Activated T-cell treated with anti-CD3 and anti-CD28 coated beads, Interleukin-2, amount 50 U/mL, for 72 hours (primary cell): ENCODE measurements at regions not wholly inside any gene's neighbourhood (a gene's known extent, or its start where the extent isn't known, plus 50 kb on each side); places are given as distances from the start of the nearest gene placed in this dataset.
"Not testable (repeated sequence)": the region's sequence is repeated elsewhere in the genome, so short reads cannot be mapped to it uniquely, and the experiment has no call there.

ENCODE experiments used
- ATAC-seq, 2 donors: fragments of 150-1000 bp; cut with Tn5 transposase; replicated peaks in 1 of 2; 2 replicates each; pipeline ENCODE4 v1.10.0; 2021; ENCODE audit warnings: moderate library complexity in 2 of 2, mild to moderate bottlenecking in 1 of 2
- DNase-seq, 2 donors: peaks; one replicate each; pipeline ENCODE4 v3.0.0; 2021 to 2022; ENCODE audit warnings: mixed read lengths in 1 of 2
- H3K27ac Mint-ChIP-seq: one replicate; pipeline ENCODE4 v1.8.0; 2022; ENCODE audit warnings: mild to moderate bottlenecking, moderate library complexity, mixed read lengths
- H3K27me3 Mint-ChIP-seq: one replicate; pipeline ENCODE4 v1.8.0; 2022; ENCODE audit warnings: low read depth, mixed read lengths
- H3K36me3 Mint-ChIP-seq, 2 donors: one replicate each; pipeline ENCODE4 v1.8.0; 2022; ENCODE audit warnings: mixed read lengths in 2 of 2, mild to moderate bottlenecking in 1 of 2; ENCODE audit not compliant: insufficient read depth in 2 of 2
- H3K4me1 Mint-ChIP-seq: one replicate; pipeline ENCODE4 v1.8.0; 2022; ENCODE audit warnings: low read depth, mixed read lengths
- H3K4me3 Mint-ChIP-seq, 2 donors: one replicate each; pipeline ENCODE4 v1.8.0; 2022; ENCODE audit warnings: mild to moderate bottlenecking in 2 of 2, mixed read lengths in 2 of 2, moderate library complexity in 2 of 2
- H3K9me3 Mint-ChIP-seq, 2 donors: one replicate each; pipeline ENCODE4 v1.8.0; 2022; ENCODE audit warnings: mixed read lengths in 2 of 2

DNA sequence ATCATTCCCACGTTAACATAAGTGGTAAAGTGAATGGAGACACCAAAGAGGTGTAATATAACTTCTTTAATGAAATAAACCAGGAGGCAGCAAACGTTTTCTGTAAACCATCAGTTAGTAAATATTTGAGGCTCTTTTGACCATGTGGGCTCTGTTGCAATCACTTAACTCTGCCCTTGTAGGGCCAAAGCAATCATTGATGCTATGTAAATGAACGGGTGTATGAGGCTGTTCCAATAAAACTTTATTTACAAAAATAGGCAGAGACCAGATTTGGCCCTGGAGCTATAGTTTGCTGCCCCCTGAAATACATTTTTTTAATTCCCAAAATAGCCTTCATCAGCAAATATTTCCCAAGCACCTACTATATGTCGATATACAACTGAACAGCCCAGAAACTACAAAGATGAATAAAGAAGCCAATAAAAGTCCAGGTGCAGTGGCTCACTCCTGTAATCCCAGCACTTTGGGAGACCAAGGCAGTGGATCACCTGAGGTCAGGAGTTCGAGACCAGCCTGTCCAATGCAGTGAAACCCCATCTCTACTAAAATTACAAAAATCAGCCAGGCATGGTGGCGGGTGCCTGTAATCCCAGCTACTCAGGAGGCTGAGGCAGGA is 54.3 kb upstream of the NOMO2 start:
- H3K4me3 Mint-ChIP-seq, H3K9me3 Mint-ChIP-seq, H3K27me3 Mint-ChIP-seq, H3K4me1 Mint-ChIP-seq, DNase-seq, H3K27ac Mint-ChIP-seq, ATAC-seq, H3K36me3 Mint-ChIP-seq: not testable (repeated sequence)
